ENCODE measurements at regions not wholly inside any gene's neighbourhood (a gene's known extent, or its start where the extent isn't known, plus 50 kb on each side); places are given as distances from the start of the nearest gene placed in this dataset.

DNA sequence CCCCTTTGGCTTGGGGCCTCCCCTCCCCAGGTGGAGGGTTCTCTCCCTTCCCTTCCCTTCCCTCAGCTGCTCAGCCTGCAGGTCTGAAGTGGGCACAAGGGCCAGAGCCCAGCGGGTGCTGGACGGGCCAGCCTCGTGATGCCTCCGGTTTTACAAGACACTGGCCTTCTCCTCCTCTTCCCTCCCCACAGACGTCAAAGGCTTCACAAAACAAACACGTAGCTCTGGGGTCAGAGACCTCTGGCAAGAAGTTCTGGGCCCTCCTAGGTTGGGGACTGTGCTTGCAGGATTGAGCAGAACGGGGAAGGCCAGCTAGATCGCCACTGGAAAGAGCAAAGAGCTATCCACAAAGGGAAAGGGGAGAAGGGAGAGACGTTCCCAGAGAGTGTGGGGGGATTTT, 81.4 kb upstream of the TPM1 start:
- peaks cover 26% of the 10 kb centered on the region for H3K4me1 ChIP-seq (ENCODE audit: control insufficient read depth, insufficient read depth, low read length)
- no peak overlapping the region for H3K4me3 ChIP-seq (ENCODE audit: low read length in 2 of 2)
- H3K9ac ChIP-seq (ENCODE audit: low read length in 2 of 2), result no peak overlapping the region
- no peaks in the 10 kb centered on the region for H3K36me3 ChIP-seq (ENCODE audit: control insufficient read depth in 2 of 2, insufficient read depth in 2 of 2, low read length in 2 of 2)
- H3K27ac ChIP-seq (ENCODE audit: low read length), result no peak overlapping the region
- no peaks in the 10 kb centered on the region for H3K27me3 ChIP-seq (ENCODE audit: control insufficient read depth in 1 of 2, insufficient read depth in 2 of 2, low read length in 2 of 2)
- no peaks in the 10 kb centered on the region for H3K9me3 ChIP-seq (ENCODE audit: control insufficient read depth in 2 of 2, low read length in 2 of 2)

DNA sequence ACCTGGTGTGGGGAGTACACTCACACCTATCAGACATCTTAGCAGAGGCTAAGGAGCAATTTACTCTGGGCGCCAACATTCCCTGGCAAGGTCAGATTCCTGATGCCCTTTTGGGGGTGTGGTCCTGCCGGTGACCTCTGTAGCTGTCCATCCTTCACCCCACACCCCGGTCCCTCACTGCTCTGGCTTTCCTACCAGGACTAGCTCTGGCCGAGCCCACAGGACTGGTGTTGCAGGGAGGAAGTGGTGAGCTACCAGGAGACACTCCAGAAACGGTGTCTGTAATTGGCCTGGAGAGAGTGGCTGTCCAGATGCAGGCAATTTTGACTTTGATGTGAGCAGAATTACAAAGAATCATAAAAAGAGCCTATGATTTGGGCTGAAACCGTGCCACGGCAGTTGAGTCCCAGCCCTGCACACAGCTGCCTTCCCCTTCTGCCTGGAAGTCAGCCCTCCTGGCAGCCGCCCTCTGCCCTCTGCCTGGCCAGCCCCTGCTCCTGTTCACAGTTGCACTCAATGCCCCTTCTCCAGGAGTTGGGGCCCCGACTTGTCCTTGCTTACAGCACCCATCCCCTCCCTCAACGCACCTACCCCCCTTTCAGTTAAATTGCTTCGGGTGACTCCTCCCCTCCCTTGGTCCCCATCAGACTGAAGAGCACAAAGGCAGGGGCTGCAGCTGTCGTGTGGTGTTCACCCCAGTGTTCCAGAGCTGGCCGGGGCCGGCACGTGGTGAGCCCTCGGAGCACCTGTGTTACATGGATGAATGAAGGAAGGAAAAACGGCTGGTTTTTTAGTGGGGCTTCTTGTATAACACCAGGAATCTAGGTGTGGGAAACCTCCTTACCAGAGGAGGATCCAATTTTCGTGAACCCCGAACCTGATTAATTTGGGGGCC, 80.2 kb upstream of the TPM1 start:
- Histone ChIP-seq H3K27me3 (ENCODE audit: control insufficient read depth in 1 of 2, insufficient read depth in 2 of 2, low read length in 2 of 2) (no peaks in the 10 kb centered on the region), H3K9ac (ENCODE audit: low read length in 2 of 2) (no peak overlapping the region), H3K4me3 (ENCODE audit: low read length in 2 of 2) (no peak overlapping the region), H3K9me3 (ENCODE audit: control insufficient read depth in 2 of 2, low read length in 2 of 2) (no peaks in the 10 kb centered on the region), H3K4me1 (ENCODE audit: control insufficient read depth, insufficient read depth, low read length) (peaks cover 20% of the 10 kb centered on the region), H3K27ac (ENCODE audit: low read length) (no peak overlapping the region), H3K36me3 (ENCODE audit: control insufficient read depth in 2 of 2, insufficient read depth in 2 of 2, low read length in 2 of 2) (no peaks in the 10 kb centered on the region)

DNA sequence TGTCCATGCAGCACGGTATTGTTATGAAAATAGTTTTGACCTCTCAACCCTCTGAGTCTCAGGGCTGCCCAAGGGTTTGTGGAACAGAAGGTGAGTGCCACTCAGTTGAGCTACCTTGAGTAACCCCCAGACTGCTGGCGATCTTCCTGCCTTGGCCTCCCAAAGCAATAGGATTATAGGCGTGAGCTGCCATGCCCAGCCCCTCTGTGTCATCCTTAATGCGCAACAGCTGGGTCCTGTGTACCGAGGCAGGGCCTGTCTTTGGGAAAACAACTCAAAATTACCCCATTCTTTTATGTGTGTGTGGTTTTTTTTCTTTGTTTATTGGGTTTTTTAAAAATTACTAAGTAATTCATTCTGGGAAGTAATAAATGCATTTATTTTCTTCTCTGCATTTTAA, 78.3 kb upstream of the TPM1 start:
- no peak overlapping the region for H3K4me3 ChIP-seq (ENCODE audit: low read length in 2 of 2)
- H3K36me3 ChIP-seq (ENCODE audit: control insufficient read depth in 2 of 2, insufficient read depth in 2 of 2, low read length in 2 of 2), result no peaks in the 10 kb centered on the region
- no peaks in the 10 kb centered on the region for H3K27me3 ChIP-seq (ENCODE audit: control insufficient read depth in 1 of 2, insufficient read depth in 2 of 2, low read length in 2 of 2)
- peaks cover 5% of the 10 kb centered on the region for H3K4me1 ChIP-seq (ENCODE audit: control insufficient read depth, insufficient read depth, low read length)
- no peak overlapping the region for H3K9ac ChIP-seq (ENCODE audit: low read length in 2 of 2)
- H3K27ac ChIP-seq (ENCODE audit: low read length), result no peak overlapping the region
- H3K9me3 ChIP-seq (ENCODE audit: control insufficient read depth in 2 of 2, low read length in 2 of 2), result no peaks in the 10 kb centered on the region

DNA sequence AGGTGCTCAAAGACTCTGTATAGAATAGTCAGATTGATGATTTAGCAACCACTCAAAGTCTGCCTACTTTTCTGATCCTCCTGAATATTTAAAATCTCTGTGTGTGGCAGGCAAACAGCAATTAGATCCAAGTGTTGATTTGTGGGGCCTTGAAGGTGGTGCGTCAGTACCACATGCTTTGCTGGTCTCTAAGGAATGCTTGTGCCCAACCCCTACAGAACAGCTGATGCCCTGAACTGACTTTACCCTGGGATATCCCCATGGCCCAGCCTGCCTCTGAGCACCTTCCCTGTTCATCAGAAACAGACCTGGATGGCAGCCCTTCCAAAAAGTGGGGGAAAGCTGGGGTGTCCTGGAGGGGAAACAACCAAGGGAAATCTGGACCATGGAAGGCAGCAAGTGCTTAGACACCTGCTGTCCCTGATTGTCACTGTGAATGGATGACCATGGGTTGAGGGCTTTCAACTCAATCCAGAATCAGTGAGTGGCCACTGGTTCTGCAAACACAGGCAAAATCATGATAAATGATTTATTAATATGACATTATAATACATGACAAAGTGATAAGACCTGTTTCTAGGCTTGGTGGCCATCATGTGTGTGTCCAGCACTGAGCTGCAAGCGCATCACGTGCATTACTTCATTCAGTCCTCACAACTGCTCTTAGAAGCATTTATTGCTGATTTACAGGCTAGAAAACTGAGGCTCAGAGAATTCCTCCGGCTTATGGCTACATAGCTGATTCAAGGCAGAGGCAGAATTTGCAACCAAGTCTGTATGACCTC, 76.1 kb upstream of the TPM1 start:
- H3K4me3 ChIP-seq (ENCODE audit: low read length in 2 of 2), result no peak overlapping the region
- no peaks in the 10 kb centered on the region for H3K36me3 ChIP-seq (ENCODE audit: control insufficient read depth in 2 of 2, insufficient read depth in 2 of 2, low read length in 2 of 2)
- H3K27me3 ChIP-seq (ENCODE audit: control insufficient read depth in 1 of 2, insufficient read depth in 2 of 2, low read length in 2 of 2), result no peaks in the 10 kb centered on the region
- H3K9me3 ChIP-seq (ENCODE audit: control insufficient read depth in 2 of 2, low read length in 2 of 2), result no peaks in the 10 kb centered on the region
- no peak overlapping the region for H3K9ac ChIP-seq (ENCODE audit: low read length in 2 of 2)
- H3K27ac ChIP-seq (ENCODE audit: low read length), result no peak overlapping the region
- no peaks in the 10 kb centered on the region for H3K4me1 ChIP-seq (ENCODE audit: control insufficient read depth, insufficient read depth, low read length)

DNA sequence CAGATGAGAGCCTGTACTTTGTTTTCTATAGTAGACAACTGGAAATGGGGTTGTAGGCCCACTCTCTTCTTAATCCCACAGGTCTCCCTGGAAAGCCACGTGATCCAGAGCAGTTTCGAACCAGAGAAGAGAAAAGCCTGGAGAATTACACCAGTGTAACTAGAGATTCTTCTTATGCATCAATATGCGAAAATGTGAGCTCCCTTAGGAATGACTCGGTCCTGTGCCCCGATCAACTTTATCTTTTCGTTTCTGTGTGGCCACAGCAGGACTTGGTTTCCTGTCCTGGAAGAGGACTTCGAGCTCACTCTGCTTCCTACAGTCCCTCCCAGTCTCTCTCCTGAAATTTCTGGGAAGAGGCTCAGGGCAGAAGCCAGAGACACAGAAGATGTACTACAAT, 73.8 kb upstream of the TPM1 start:
- Histone ChIP-seq H3K9ac (ENCODE audit: low read length in 2 of 2) (no peak overlapping the region), H3K27ac (ENCODE audit: low read length) (no peak overlapping the region), H3K36me3 (ENCODE audit: control insufficient read depth in 2 of 2, insufficient read depth in 2 of 2, low read length in 2 of 2) (no peaks in the 10 kb centered on the region), H3K9me3 (ENCODE audit: control insufficient read depth in 2 of 2, low read length in 2 of 2) (no peaks in the 10 kb centered on the region), H3K27me3 (ENCODE audit: control insufficient read depth in 1 of 2, insufficient read depth in 2 of 2, low read length in 2 of 2) (no peaks in the 10 kb centered on the region), H3K4me1 (ENCODE audit: control insufficient read depth, insufficient read depth, low read length) (no peaks in the 10 kb centered on the region), H3K4me3 (ENCODE audit: low read length in 2 of 2) (no peak overlapping the region)

DNA sequence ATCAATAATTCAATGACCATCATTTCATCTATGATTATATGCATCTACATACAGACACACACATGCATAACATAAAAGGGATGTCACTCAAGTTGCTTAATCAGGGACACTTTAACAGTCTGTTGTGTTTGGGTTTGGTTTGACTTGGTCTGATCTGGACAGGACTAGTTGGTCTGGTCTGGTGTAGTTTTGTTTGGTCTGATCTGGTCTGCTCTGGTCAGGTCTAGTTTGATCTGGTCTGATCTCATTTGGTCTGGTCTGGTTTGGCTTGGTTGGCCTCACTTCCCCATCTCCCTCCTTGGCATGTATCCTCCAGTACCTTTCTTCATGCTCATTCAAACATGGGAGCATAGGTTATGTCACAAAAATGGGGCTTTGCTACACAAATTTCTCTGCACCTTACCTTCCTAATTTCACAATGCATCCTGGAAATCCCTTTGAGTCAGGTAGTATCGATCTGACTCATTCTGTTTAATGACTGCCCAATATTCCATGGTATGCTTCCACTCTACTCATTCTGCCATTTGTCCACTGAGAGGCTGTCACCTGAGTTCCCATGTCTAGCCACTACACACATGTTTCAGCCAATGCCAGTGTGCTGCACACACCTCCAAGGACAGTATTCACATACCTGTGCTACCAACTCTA, 73.0 kb upstream of the TPM1 start:
- Histone ChIP-seq H3K4me1 (ENCODE audit: control insufficient read depth, insufficient read depth, low read length) (no peaks in the 10 kb centered on the region), H3K4me3 (ENCODE audit: low read length in 2 of 2) (no peak overlapping the region), H3K27me3 (ENCODE audit: control insufficient read depth in 1 of 2, insufficient read depth in 2 of 2, low read length in 2 of 2) (no peaks in the 10 kb centered on the region), H3K9me3 (ENCODE audit: control insufficient read depth in 2 of 2, low read length in 2 of 2) (no peaks in the 10 kb centered on the region), H3K36me3 (ENCODE audit: control insufficient read depth in 2 of 2, insufficient read depth in 2 of 2, low read length in 2 of 2) (no peaks in the 10 kb centered on the region), H3K9ac (ENCODE audit: low read length in 2 of 2) (no peak overlapping the region), H3K27ac (ENCODE audit: low read length) (no peak overlapping the region)

DNA sequence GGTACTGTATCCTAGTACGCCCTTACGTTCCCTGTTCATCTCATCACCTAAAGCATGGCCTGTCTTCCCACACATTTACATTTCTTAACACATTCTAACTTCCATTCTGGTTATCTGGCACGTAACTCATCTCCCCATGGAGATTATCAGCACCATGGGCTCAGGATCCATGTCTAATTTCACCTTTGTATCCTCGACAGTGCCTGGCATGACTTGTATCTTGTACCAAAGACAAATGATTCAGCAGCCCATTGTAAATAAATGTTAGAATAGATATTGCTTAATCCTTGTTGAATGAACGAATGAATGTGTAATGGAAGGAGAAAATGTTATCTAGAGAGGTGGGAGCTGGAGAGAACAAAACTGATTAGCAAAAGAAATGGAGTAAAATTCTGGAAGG, 69.7 kb upstream of the TPM1 start:
- no peaks in the 10 kb centered on the region for H3K9me3 ChIP-seq (ENCODE audit: control insufficient read depth in 2 of 2, low read length in 2 of 2)
- peaks cover 2% of the 10 kb centered on the region for H3K4me1 ChIP-seq (ENCODE audit: control insufficient read depth, insufficient read depth, low read length)
- H3K9ac ChIP-seq (ENCODE audit: low read length in 2 of 2), result no peak overlapping the region
- no peaks in the 10 kb centered on the region for H3K36me3 ChIP-seq (ENCODE audit: control insufficient read depth in 2 of 2, insufficient read depth in 2 of 2, low read length in 2 of 2)
- H3K27me3 ChIP-seq (ENCODE audit: control insufficient read depth in 1 of 2, insufficient read depth in 2 of 2, low read length in 2 of 2), result no peaks in the 10 kb centered on the region
- H3K4me3 ChIP-seq (ENCODE audit: low read length in 2 of 2), result no peak overlapping the region
- H3K27ac ChIP-seq (ENCODE audit: low read length), result no peak overlapping the region

DNA sequence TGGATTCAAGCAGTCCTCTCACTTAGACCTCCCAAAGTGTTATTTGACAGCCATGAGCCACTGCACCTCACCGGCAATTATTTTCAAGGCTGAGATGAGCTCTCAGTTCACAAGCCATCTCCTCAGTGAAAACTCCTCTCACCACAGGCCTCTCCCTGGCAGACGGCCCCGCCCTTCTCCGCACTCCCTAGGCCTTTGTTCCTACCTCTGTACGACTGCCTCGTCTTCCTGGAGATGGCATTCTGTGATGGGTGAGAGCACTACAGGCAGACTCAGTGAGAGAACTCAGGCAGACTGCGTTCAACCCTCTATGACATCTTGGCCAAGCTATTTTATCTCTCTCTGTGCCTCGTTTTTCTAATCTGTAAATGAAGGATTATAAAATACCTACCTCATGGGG, 67.0 kb upstream of the TPM1 start:
- Histone ChIP-seq H3K4me1 (ENCODE audit: control insufficient read depth, insufficient read depth, low read length) (peaks cover 2% of the 10 kb centered on the region), H3K4me3 (ENCODE audit: low read length in 2 of 2) (no peak overlapping the region)

DNA sequence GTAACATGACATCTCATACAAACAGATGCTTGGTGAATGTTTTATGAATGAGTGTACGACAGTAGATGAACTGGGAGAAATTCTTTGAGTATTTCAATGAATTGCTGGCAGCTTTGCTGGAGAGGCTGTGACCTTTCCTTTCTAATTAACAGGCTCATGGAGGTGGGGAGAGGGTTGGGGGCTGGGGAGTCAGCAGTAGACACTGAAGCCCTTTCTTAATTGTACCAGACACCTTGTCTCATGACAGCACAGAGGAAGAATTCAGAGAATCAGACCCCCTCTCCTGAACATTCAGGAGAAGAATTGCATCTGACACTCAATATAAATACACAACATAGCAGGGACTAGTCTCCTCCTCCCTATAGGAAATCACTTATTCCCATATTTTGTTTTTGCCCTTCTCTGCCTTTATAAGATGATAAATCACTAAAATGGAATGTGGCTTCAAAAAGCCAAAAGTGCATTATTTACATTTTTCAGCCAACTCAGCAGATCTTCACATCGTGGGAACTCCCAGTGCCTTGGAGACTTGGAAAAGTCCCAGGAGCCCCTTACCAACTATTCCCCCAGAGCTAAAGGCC, 66.2 kb upstream of the TPM1 start:
- Histone ChIP-seq H3K4me1 (ENCODE audit: control insufficient read depth, insufficient read depth, low read length) (peaks cover 2% of the 10 kb centered on the region), H3K4me3 (ENCODE audit: low read length in 2 of 2) (no peak overlapping the region), H3K36me3 (ENCODE audit: control insufficient read depth in 2 of 2, insufficient read depth in 2 of 2, low read length in 2 of 2) (no peaks in the 10 kb centered on the region), H3K27ac (ENCODE audit: low read length) (no peak overlapping the region), H3K9ac (ENCODE audit: low read length in 2 of 2) (no peak overlapping the region), H3K9me3 (ENCODE audit: control insufficient read depth in 2 of 2, low read length in 2 of 2) (no peaks in the 10 kb centered on the region), H3K27me3 (ENCODE audit: control insufficient read depth in 1 of 2, insufficient read depth in 2 of 2, low read length in 2 of 2) (no peaks in the 10 kb centered on the region)

More for the DNA sequence above, 67.0 kb upstream of the TPM1 start:
- Histone ChIP-seq H3K27me3 (ENCODE audit: control insufficient read depth in 1 of 2, insufficient read depth in 2 of 2, low read length in 2 of 2) (no peaks in the 10 kb centered on the region), H3K36me3 (ENCODE audit: control insufficient read depth in 2 of 2, insufficient read depth in 2 of 2, low read length in 2 of 2) (no peaks in the 10 kb centered on the region), H3K9me3 (ENCODE audit: control insufficient read depth in 2 of 2, low read length in 2 of 2) (no peaks in the 10 kb centered on the region), H3K9ac (ENCODE audit: low read length in 2 of 2) (no peak overlapping the region), H3K27ac (ENCODE audit: low read length) (no peak overlapping the region)

DNA sequence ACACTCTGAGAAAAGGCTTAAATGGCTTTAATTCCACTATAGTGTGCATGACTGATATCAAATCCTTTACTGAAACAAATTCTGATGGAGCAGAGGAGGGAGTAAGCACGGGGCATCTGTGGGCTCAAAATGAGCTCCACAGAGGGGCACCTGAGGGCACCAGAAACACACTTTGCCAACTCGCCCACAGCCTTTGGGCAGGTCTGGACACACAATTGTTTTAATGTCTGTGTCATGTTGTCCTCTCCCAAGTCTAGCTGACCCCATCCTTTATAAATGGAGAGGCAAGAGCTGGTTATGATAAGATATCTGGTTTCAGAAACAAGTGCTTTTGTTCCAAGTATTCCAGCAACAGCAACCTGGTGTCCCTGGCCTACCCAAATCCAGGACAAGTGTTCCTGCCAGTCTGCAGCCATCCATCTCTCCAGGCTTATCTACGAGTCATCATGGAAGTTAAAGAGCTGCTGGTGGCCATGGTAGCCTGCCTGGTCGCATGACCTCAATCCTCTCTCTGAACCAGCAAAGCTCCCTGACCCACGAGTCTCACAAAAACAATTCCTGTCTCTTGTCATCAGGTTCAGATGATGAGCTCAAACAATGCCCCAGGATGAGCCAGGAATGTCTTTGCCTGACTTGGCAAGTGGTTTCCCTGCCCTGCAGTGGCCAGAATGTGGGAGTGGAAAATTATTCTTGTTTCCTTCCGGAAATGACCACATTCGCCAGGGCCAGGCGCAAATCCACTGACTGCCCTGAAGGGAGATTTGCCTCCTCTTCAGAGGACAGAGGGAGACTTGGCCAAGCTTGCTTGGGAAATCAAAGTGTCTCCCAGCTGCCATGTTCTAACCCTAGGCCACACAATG, 64.4 kb upstream of the TPM1 start:
- H3K4me1 ChIP-seq (ENCODE audit: control insufficient read depth, insufficient read depth, low read length), result peaks cover 7% of the 10 kb centered on the region
- no peak overlapping the region for H3K4me3 ChIP-seq (ENCODE audit: low read length in 2 of 2)
- no peaks in the 10 kb centered on the region for H3K27me3 ChIP-seq (ENCODE audit: control insufficient read depth in 1 of 2, insufficient read depth in 2 of 2, low read length in 2 of 2)
- H3K9me3 ChIP-seq (ENCODE audit: control insufficient read depth in 2 of 2, low read length in 2 of 2), result no peaks in the 10 kb centered on the region
- no peak overlapping the region for H3K27ac ChIP-seq (ENCODE audit: low read length)
- no peak overlapping the region for H3K9ac ChIP-seq (ENCODE audit: low read length in 2 of 2)
- H3K36me3 ChIP-seq (ENCODE audit: control insufficient read depth in 2 of 2, insufficient read depth in 2 of 2, low read length in 2 of 2), result no peaks in the 10 kb centered on the region

Data from stomach smooth muscle (tissue), 2 donors.